Prostate gland (tissue), 2 donors: ENCODE measurements at regions not wholly inside any gene's neighbourhood (a gene's known extent, or its start where the extent isn't known, plus 50 kb on each side); places are given as distances from the start of the nearest gene placed in this dataset.

Experiments used
- POLR2A ChIP-seq: fragments of 450-650 bp; IDR thresholded peaks from one replicate; pipeline ENCODE4 v1.6.1; 2016; ENCODE audit warnings: antibody characterized with exemption, mild to moderate bottlenecking
- POLR2AphosphoS5 ChIP-seq: sonication (generic); formaldehyde crosslinking; IDR thresholded peaks from one replicate; pipeline ENCODE4 v1.6.1; 2017; ENCODE audit warnings: antibody characterized with exemption
- TF ChIP-seq, protein P1 (sequence below), 4 experiments: fragments of 200-600 bp in 2 of 4; fragments of 450-650 bp in 2 of 4; sonication (generic) in 2 of 4; IDR thresholded peaks; 1 replicate in 3 of 4; 2 replicates in 1 of 4; pipeline ENCODE4 v1.5.1; 2016 to 2019; ENCODE audit warnings: antibody characterized with exemption in 4 of 4, mild to moderate bottlenecking in 2 of 4, moderate library complexity in 2 of 4

DNA sequence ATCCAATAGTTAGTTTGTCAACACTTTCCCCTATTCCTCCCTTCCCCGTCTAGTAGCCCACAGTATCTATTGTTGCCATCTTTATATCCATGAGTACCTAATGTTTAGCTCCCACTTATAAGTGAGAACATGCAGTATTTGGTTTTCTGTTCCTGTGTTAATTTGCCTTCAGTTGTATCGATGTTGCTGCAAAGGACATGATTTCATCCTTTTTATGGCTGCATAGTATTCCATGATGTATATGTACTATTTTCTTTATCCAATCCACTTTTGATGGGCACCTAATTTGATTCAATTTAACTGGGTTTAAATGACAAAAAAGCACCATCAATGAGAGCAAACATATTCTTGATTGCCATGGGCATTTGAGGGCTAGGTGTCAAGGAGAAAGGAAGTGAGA is 321.5 kb upstream of the TBX18 start:
- TF ChIP-seq, protein P1, sequence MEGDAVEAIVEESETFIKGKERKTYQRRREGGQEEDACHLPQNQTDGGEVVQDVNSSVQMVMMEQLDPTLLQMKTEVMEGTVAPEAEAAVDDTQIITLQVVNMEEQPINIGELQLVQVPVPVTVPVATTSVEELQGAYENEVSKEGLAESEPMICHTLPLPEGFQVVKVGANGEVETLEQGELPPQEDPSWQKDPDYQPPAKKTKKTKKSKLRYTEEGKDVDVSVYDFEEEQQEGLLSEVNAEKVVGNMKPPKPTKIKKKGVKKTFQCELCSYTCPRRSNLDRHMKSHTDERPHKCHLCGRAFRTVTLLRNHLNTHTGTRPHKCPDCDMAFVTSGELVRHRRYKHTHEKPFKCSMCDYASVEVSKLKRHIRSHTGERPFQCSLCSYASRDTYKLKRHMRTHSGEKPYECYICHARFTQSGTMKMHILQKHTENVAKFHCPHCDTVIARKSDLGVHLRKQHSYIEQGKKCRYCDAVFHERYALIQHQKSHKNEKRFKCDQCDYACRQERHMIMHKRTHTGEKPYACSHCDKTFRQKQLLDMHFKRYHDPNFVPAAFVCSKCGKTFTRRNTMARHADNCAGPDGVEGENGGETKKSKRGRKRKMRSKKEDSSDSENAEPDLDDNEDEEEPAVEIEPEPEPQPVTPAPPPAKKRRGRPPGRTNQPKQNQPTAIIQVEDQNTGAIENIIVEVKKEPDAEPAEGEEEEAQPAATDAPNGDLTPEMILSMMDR (IDR thresholded peaks at IDR 0.05) = no peak
- TF ChIP-seq POLR2A (no peak), POLR2AphosphoS5 (no peak)
